ENCODE measurements at regions not wholly inside any gene's neighbourhood (a gene's known extent, or its start where the extent isn't known, plus 50 kb on each side); places are given as distances from the start of the nearest gene placed in this dataset.

DNA sequence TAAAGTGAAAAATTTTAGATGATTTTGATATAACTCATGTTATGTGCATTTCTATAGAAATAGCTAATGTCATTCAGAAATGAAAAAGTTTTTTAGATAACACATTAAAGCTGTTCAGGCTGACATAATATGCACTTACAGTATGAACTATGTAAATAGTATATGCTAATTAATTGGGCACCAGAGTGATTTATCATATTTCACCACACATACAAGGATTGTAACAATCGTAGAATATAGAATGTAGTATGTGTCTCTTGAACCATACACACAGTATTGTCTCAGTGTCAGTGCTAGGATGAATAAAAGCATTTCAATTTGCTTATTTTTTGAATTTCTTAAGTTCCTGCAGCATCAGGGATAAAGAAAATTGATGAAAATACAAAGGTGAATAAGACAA lies 710.0 kb downstream of the OTOL1 start:
- TF ChIP-seq EHMT2 (IDR thresholded peaks at IDR 0.05; ENCODE audit: low read depth) (no peak), NR3C1 (IDR thresholded peaks at IDR 0.05) (no peak), REST (IDR thresholded peaks at IDR 0.05) (no peak), ZFP36 (IDR thresholded peaks at IDR 0.05; ENCODE audit: borderline replicate concordance, partially characterized antibody) (no peak)
- TF ChIP-seq, protein P1, sequence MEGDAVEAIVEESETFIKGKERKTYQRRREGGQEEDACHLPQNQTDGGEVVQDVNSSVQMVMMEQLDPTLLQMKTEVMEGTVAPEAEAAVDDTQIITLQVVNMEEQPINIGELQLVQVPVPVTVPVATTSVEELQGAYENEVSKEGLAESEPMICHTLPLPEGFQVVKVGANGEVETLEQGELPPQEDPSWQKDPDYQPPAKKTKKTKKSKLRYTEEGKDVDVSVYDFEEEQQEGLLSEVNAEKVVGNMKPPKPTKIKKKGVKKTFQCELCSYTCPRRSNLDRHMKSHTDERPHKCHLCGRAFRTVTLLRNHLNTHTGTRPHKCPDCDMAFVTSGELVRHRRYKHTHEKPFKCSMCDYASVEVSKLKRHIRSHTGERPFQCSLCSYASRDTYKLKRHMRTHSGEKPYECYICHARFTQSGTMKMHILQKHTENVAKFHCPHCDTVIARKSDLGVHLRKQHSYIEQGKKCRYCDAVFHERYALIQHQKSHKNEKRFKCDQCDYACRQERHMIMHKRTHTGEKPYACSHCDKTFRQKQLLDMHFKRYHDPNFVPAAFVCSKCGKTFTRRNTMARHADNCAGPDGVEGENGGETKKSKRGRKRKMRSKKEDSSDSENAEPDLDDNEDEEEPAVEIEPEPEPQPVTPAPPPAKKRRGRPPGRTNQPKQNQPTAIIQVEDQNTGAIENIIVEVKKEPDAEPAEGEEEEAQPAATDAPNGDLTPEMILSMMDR (IDR thresholded peaks at IDR 0.05): no peak

Data from A549 (cell line).